SK-N-SH (cell line): ENCODE measurements at regions not wholly inside any gene's neighbourhood (a gene's known extent, or its start where the extent isn't known, plus 50 kb on each side); places are given as distances from the start of the nearest gene placed in this dataset.

Experiments
- CTCF ChIA-PET: fragments of 300-600, 350-600 bp; formaldehyde crosslinking; extraction: SDS; loops from one replicate; lab custom pipeline; 2021; lab: Yijun Ruan, JAX
- POLR2A ChIA-PET: fragments of 350-600 bp; sonication (Branson Sonifier 250); formaldehyde crosslinking; extraction: SDS; loops from one replicate; lab custom pipeline; 2020; ENCODE audit warnings: antibody characterized with exemption, inconsistent platforms; lab: Yijun Ruan, JAX
- DNase-seq: peaks from one replicate; pipeline ENCODE4 v3.0.0; 2012
- H2AFZ ChIP-seq: fragments of 200-600 bp; sonication (generic); 2 replicates; pipeline ENCODE4 v1.8.1; 2016; ENCODE audit warnings: antibody characterized with exemption, mild to moderate bottlenecking, low read depth
- H3F3A ChIP-seq: fragments of 200-600 bp; sonication (generic); replicated peaks from 2 replicates; pipeline ENCODE3; 2016; ENCODE audit warnings: antibody characterized with exemption, mild to moderate bottlenecking; ENCODE audit not compliant: insufficient read depth
- H3K27ac ChIP-seq, 2 experiments: fragments of 200-500 bp in 1 of 2; fragments of 200-600 bp in 1 of 2; sonication (Bioruptor generic) in 1 of 2; sonication (generic), shearing (Covaris generic) in 1 of 2; 2 replicates each; pipeline versions ENCODE4 v1.5.1 to v1.6.1; 2014 to 2016; ENCODE audit warnings: low read depth in 2 of 2, inconsistent platforms in 1 of 2, low read length in 1 of 2, mild to moderate bottlenecking in 1 of 2, mixed read lengths in 1 of 2
- H3K27me3 ChIP-seq: fragments of 200-600 bp; sonication (generic), shearing (Covaris generic); 2 replicates; pipeline ENCODE4 v1.6.1; 2016; ENCODE audit warnings: mixed run types; ENCODE audit not compliant: insufficient read depth
- H3K36me3 ChIP-seq, 2 experiments: fragments of 200-500 bp in 1 of 2; fragments of 200-600 bp in 1 of 2; sonication (Bioruptor generic) in 1 of 2; sonication (generic) in 1 of 2; replicated peaks in 1 of 2; 2 replicates each; pipeline versions ENCODE3 to v1.5.1; 2014 to 2016; ENCODE audit warnings: low read length in 1 of 2, mild to moderate bottlenecking in 1 of 2; ENCODE audit not compliant: insufficient read depth in 2 of 2, control insufficient read depth in 1 of 2
- H3K4me1 ChIP-seq, 2 experiments: fragments of 200-500 bp in 1 of 2; fragments of 200-600 bp in 1 of 2; sonication (Bioruptor generic) in 1 of 2; sonication (generic), shearing (Covaris generic) in 1 of 2; 2 replicates each; pipeline versions ENCODE4 v1.5.1 to v1.6.1; 2014 to 2016; ENCODE audit warnings: low read depth in 1 of 2, low read length in 1 of 2, mixed run types in 1 of 2; ENCODE audit not compliant: insufficient read depth in 2 of 2, control insufficient read depth in 1 of 2
- H3K4me2 ChIP-seq: fragments of 200-600 bp; sonication (generic), shearing (Covaris generic); 2 replicates; pipeline ENCODE4 v1.6.1; 2017; ENCODE audit warnings: mixed run types
- H3K4me3 ChIP-seq, 2 experiments: fragments of 200-500 bp in 1 of 2; fragments of 200-600 bp in 1 of 2; sonication (Bioruptor generic) in 1 of 2; sonication (generic), shearing (Covaris generic) in 1 of 2; 2 replicates each; pipeline versions ENCODE4 v1.5.1 to v1.8.1; 2014 to 2016; ENCODE audit warnings: low read depth in 2 of 2, inconsistent platforms in 1 of 2, low read length in 1 of 2, mild to moderate bottlenecking in 1 of 2, mixed read lengths in 1 of 2, moderate library complexity in 1 of 2
- H3K79me2 ChIP-seq: fragments of 200-600 bp; sonication (generic); 2 replicates; pipeline ENCODE4 v1.8.1; 2017; ENCODE audit warnings: mild to moderate bottlenecking; ENCODE audit not compliant: insufficient read depth
- H3K9ac ChIP-seq: fragments of 200-600 bp; sonication (generic); 2 replicates; pipeline ENCODE4 v1.6.1; 2017; ENCODE audit warnings: mixed run types
- H3K9me2 ChIP-seq: fragments of 200-600 bp; sonication (generic); 2 replicates; pipeline ENCODE4 v1.6.1; 2017; ENCODE audit warnings: mixed run types
- H3K9me3 ChIP-seq: fragments of 200-600 bp; sonication (generic); 2 replicates; pipeline ENCODE4 v1.6.1; 2017; ENCODE audit warnings: mixed run types, mild to moderate bottlenecking, moderate library complexity
- H4K20me1 ChIP-seq: fragments of 200-600 bp; sonication (generic); 2 replicates; pipeline ENCODE4 v1.6.1; 2017; ENCODE audit warnings: mild to moderate bottlenecking, mixed run types; ENCODE audit not compliant: insufficient read depth
- FOXJ3 ChIP-seq: sonication (generic); formaldehyde crosslinking; IDR thresholded peaks from 2 replicates; pipeline ENCODE4 v1.5.1; 2020; ENCODE audit warnings: mild to moderate bottlenecking, missing genetic modification reagents
- GATA2 ChIP-seq: sonication (generic); formaldehyde crosslinking; IDR thresholded peaks from 2 replicates; pipeline ENCODE4 v1.5.0; 2020; ENCODE audit warnings: mild to moderate bottlenecking, missing genetic modification reagents
- JUND ChIP-seq: IDR thresholded peaks from 2 replicates; pipeline ENCODE4 v1.4.0; 2012
- MEF2A ChIP-seq: IDR thresholded peaks from 2 replicates; pipeline ENCODE4 v1.4.0; 2012; ENCODE audit warnings: low read depth, borderline replicate concordance
- POLR2AphosphoS5 ChIP-seq: IDR thresholded peaks from 2 replicates; pipeline ENCODE4 v1.6.1; 2012; ENCODE audit warnings: low read depth, low read length
- RAD21 ChIP-seq: IDR thresholded peaks from 2 replicates; pipeline ENCODE4 v1.6.1; 2012; ENCODE audit warnings: mild to moderate bottlenecking, low read length
- RCOR1 ChIP-seq: fragments of 150-350 bp; IDR thresholded peaks from 2 replicates; pipeline ENCODE4 v1.6.1; 2017; ENCODE audit warnings: antibody characterized with exemption, low read length
- SIN3A ChIP-seq: IDR thresholded peaks from 2 replicates; pipeline ENCODE4 v1.6.1; 2012; ENCODE audit warnings: low read depth, mild to moderate bottlenecking, low read length, moderate library complexity, borderline replicate concordance
- SMC3 ChIP-seq: IDR thresholded peaks from 2 replicates; pipeline ENCODE4 v1.6.1; 2012; ENCODE audit warnings: low read depth, low read length, improper control_type of control experiment
- TCF12 ChIP-seq: IDR thresholded peaks from 2 replicates; pipeline ENCODE4 v1.4.0; 2012
- TEAD4 ChIP-seq: IDR thresholded peaks from 2 replicates; pipeline ENCODE4 v1.4.0; 2012; ENCODE audit warnings: mild to moderate bottlenecking, borderline replicate concordance; ENCODE audit not compliant: insufficient read depth
- WGBS: methylation state at CpG from one replicate; pipeline ENCODE4 v1.1.6; 2017; ENCODE audit warnings: low lambda C conversion rate; 5-methylcytosine and 5-hydroxymethylcytosine counted together
- TF ChIP-seq, protein P1 (sequence below): IDR thresholded peaks from 2 replicates; pipeline ENCODE4 v1.6.1; 2012; ENCODE audit warnings: mild to moderate bottlenecking, low read depth, low read length, moderate library complexity
- TF ChIP-seq, protein P2 (sequence below): fragments of 150-350 bp; IDR thresholded peaks from 2 replicates; pipeline ENCODE4 v1.6.1; 2016; ENCODE audit warnings: mild to moderate bottlenecking, low read depth, low read length
- TF ChIP-seq, protein P3 (sequence below): fragments of 200-600 bp; sonication (generic); IDR thresholded peaks from 2 replicates; pipeline ENCODE4 v1.6.1; 2017; ENCODE audit warnings: antibody characterized with exemption, mild to moderate bottlenecking, moderate library complexity
- TF ChIP-seq, protein P4 (sequence below): IDR thresholded peaks from 2 replicates; pipeline ENCODE4 v1.4.0; 2012; ENCODE audit warnings: low read depth

DNA sequence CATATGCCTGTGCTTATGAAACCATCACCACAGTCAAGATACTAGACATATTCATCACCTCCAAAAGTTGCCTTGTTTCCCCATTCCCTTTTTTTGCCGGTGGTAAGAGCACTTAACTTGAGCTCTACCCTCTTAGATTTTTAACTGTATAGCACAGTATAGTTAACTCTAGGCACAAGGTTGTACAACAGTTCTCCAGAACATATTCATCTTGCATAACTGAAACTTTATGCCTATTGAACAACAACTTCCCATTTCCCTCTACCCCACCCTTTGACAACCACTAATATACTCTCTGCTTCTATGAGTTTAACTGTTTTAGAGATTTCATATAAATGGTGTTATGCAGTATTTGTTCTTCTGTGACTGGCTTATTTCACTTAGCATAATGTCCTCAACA is 119.3 kb downstream of the ASB9 start (continued):
- no peak for TF ChIP-seq POLR2AphosphoS5

DNA sequence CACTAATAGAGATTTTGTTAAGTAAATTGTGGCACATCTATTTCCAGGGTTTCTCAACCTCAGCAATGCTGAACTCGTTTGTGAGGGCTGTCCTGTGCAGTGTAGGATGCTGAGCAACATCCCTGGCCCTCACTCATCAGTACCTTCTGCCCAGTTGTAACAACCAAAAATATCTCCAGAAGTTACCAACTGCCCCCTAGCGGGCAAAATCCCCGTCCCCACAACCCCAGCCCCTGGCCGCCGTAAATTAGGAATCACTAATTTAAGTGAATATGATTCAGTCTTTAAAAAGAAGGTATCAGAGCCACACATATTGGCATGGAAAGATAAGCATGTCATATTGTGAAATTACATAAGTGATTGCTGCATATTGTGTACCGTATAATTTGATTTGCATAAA is 123.4 kb downstream of the ASB9 start:
- POLR2A ChIA-PET = no interaction called here
- H3F3A ChIP-seq = no peaks in the 10 kb centered on the region
- no peak overlapping the region; a peak in 1 of 4 replicates for H3K4me3 ChIP-seq
- 19% methylated on average over 6 of the region's 6 CpGs for WGBS
- no peaks in the 10 kb centered on the region for H3K9me3 ChIP-seq
- CTCF ChIA-PET = no interaction called here
- H2AFZ ChIP-seq = no peak overlapping the region
- no peaks in the 10 kb centered on the region for H3K4me1 ChIP-seq
- 0 out of 2 replicates have a peak, but pooled peaks cover 6% of the 10 kb centered on the region for H3K27me3 ChIP-seq
- no peak overlapping the region for H3K9ac ChIP-seq
- TF ChIP-seq, protein P1, sequence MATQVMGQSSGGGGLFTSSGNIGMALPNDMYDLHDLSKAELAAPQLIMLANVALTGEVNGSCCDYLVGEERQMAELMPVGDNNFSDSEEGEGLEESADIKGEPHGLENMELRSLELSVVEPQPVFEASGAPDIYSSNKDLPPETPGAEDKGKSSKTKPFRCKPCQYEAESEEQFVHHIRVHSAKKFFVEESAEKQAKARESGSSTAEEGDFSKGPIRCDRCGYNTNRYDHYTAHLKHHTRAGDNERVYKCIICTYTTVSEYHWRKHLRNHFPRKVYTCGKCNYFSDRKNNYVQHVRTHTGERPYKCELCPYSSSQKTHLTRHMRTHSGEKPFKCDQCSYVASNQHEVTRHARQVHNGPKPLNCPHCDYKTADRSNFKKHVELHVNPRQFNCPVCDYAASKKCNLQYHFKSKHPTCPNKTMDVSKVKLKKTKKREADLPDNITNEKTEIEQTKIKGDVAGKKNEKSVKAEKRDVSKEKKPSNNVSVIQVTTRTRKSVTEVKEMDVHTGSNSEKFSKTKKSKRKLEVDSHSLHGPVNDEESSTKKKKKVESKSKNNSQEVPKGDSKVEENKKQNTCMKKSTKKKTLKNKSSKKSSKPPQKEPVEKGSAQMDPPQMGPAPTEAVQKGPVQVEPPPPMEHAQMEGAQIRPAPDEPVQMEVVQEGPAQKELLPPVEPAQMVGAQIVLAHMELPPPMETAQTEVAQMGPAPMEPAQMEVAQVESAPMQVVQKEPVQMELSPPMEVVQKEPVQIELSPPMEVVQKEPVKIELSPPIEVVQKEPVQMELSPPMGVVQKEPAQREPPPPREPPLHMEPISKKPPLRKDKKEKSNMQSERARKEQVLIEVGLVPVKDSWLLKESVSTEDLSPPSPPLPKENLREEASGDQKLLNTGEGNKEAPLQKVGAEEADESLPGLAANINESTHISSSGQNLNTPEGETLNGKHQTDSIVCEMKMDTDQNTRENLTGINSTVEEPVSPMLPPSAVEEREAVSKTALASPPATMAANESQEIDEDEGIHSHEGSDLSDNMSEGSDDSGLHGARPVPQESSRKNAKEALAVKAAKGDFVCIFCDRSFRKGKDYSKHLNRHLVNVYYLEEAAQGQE = no peak
- TF ChIP-seq JUND (no peak), TCF12 (no peak), FOXJ3 (CRISPR knock-in tag) (no peak), POLR2AphosphoS5 (no peak), GATA2 (CRISPR knock-in tag) (no peak), TEAD4 (no peak), MEF2A (no peak), SMC3 (no peak), SIN3A (no peak), RCOR1 (no peak), RAD21 (0 out of 2 replicates have a peak, but pooled peaks have one; percentile 27)
- TF ChIP-seq, protein P2, sequence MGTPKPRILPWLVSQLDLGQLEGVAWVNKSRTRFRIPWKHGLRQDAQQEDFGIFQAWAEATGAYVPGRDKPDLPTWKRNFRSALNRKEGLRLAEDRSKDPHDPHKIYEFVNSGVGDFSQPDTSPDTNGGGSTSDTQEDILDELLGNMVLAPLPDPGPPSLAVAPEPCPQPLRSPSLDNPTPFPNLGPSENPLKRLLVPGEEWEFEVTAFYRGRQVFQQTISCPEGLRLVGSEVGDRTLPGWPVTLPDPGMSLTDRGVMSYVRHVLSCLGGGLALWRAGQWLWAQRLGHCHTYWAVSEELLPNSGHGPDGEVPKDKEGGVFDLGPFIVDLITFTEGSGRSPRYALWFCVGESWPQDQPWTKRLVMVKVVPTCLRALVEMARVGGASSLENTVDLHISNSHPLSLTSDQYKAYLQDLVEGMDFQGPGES = no peak
- TF ChIP-seq, protein P3, sequence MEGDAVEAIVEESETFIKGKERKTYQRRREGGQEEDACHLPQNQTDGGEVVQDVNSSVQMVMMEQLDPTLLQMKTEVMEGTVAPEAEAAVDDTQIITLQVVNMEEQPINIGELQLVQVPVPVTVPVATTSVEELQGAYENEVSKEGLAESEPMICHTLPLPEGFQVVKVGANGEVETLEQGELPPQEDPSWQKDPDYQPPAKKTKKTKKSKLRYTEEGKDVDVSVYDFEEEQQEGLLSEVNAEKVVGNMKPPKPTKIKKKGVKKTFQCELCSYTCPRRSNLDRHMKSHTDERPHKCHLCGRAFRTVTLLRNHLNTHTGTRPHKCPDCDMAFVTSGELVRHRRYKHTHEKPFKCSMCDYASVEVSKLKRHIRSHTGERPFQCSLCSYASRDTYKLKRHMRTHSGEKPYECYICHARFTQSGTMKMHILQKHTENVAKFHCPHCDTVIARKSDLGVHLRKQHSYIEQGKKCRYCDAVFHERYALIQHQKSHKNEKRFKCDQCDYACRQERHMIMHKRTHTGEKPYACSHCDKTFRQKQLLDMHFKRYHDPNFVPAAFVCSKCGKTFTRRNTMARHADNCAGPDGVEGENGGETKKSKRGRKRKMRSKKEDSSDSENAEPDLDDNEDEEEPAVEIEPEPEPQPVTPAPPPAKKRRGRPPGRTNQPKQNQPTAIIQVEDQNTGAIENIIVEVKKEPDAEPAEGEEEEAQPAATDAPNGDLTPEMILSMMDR = peak; percentile 67
- TF ChIP-seq, protein P4, sequence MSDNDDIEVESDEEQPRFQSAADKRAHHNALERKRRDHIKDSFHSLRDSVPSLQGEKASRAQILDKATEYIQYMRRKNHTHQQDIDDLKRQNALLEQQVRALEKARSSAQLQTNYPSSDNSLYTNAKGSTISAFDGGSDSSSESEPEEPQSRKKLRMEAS = no peak
- H3K4me2 ChIP-seq = no peak overlapping the region
- H3K36me3 ChIP-seq = no peaks in the 10 kb centered on the region
- peak; percentile 22 for DNase-seq
- H4K20me1 ChIP-seq = no peaks in the 10 kb centered on the region
- no peaks in the 10 kb centered on the region for H3K9me2 ChIP-seq
- no peaks in the 10 kb centered on the region for H3K79me2 ChIP-seq
- H3K27ac ChIP-seq = no peak overlapping the region
